HUES6 (cell line): ENCODE measurements at regions not wholly inside any gene's neighbourhood (a gene's known extent, or its start where the extent isn't known, plus 50 kb on each side); places are given as distances from the start of the nearest gene placed in this dataset.
"Not testable (repeated sequence)": the region's sequence is repeated elsewhere in the genome, so short reads cannot be mapped to it uniquely, and the experiment has no call there.

Experiments
- H3K27ac ChIP-seq: 2 replicates; pipeline ENCODE4 v1.7.0; 2013; ENCODE audit warnings: low read depth, mild to moderate bottlenecking, low read length, inconsistent platforms
- H3K27me3 ChIP-seq: 2 replicates; pipeline ENCODE4 v1.6.1; 2013; ENCODE audit warnings: low read length; ENCODE audit not compliant: control insufficient read depth, insufficient read depth
- H3K36me3 ChIP-seq: 2 replicates; pipeline ENCODE4 v1.6.1; 2013; ENCODE audit warnings: low read length; ENCODE audit not compliant: control insufficient read depth, insufficient read depth
- H3K4me1 ChIP-seq: 2 replicates; pipeline ENCODE4 v1.6.1; 2013; ENCODE audit warnings: low read length; ENCODE audit not compliant: control insufficient read depth, insufficient read depth
- H3K4me3 ChIP-seq: 2 replicates; pipeline ENCODE4 v1.5.1; 2013; ENCODE audit warnings: low read depth, low read length
- H3K9ac ChIP-seq: one replicate; pipeline ENCODE4 v1.6.1; 2013; ENCODE audit warnings: mild to moderate bottlenecking, low read length
- H3K9me3 ChIP-seq: 2 replicates; pipeline ENCODE4 v1.6.1; 2013; ENCODE audit warnings: low read depth, low read length; ENCODE audit not compliant: control insufficient read depth, insufficient read depth

DNA sequence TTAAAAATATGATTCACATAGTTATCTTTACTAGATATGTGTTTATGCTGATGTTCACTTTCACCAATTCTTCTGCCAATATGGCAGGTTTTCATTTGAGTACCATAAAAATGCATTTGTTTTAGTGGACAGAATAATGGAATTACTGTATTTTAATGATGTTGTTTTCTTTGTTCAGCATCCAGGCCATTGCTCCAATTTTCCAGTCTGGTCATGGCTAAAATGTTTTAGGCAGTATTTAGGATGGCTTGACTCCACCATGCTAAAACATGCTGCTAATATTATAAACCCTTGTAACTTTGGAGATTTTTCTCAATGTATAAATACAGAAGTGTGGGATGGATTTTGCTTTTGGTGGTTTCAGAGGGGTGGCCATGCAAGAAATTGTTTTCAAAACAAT lies 273.0 kb upstream of the RPS23 start:
- no peaks in the 10 kb centered on the region for H3K27me3 ChIP-seq
- H3K9ac ChIP-seq, result no peak overlapping the region
- no peaks in the 10 kb centered on the region; the same call in 1 of the 2 replicates for H3K4me1 ChIP-seq
- H3K4me3 ChIP-seq, result no peak overlapping the region
- H3K36me3 ChIP-seq, result no peaks in the 10 kb centered on the region
- H3K27ac ChIP-seq, result no peak overlapping the region
- H3K9me3 ChIP-seq, result no peaks in the 10 kb centered on the region

DNA sequence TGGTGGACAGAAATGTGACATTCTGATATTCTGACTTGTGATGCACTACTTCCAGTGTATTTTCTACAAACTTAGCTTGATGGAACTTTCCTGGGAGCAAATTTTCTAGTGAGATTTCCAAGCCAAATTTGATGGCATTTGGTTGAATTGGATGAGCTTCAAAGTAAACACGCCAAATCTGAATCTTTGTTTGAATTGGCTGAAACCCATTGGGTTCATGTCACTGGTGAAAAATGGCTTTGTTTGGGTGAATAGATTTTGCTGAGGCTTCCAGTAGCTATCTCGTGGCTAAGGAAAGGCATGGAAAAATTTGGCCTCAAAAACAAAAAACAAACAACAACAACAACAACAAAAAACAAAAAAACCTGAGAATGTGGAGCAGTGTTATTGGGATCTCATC lies 271.1 kb upstream of the RPS23 start:
- H3K4me3 ChIP-seq, result no peak overlapping the region

DNA sequence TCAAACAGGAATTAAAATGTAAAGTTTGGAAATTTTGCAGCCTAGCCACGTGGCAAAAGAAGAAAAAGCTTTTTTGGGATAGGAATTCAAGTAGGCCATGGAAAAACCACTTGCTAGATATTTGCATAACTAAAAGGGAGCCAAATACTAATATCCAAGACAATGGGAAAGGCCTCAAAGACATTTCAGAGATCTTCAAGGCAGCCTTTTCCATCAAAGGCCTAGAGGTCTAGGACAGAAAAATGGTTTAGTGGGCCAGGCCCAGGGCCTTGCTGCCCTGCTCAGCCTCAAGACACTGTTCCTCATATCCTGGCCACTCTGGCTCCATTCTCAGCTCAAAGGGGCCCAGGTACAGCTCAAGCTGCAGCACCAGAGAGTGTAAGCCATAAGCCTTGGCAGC lies 265.9 kb upstream of the RPS23 start:
- H3K36me3 ChIP-seq, result no peaks in the 10 kb centered on the region; the same call in none of the 2 replicates
- H3K9me3 ChIP-seq, result peaks cover 20% of the 10 kb centered on the region
- H3K9ac ChIP-seq, result no peak overlapping the region
- H3K27ac ChIP-seq, result no peak overlapping the region
- no peak overlapping the region for H3K4me3 ChIP-seq
- no peaks in the 10 kb centered on the region for H3K27me3 ChIP-seq
- H3K4me1 ChIP-seq, result peaks cover 4% of the 10 kb centered on the region; the same call in 1 of the 2 replicates

More for the DNA sequence above, 271.1 kb upstream of the RPS23 start:
- no peaks in the 10 kb centered on the region for H3K27me3 ChIP-seq
- no peak overlapping the region for H3K27ac ChIP-seq
- no peaks in the 10 kb centered on the region; the same call in 1 of the 2 replicates for H3K36me3 ChIP-seq
- peaks cover 2% of the 10 kb centered on the region; the same call in 1 of the 2 replicates for H3K4me1 ChIP-seq
- H3K9ac ChIP-seq, result no peak overlapping the region
- H3K9me3 ChIP-seq, result peaks cover 5% of the 10 kb centered on the region

DNA sequence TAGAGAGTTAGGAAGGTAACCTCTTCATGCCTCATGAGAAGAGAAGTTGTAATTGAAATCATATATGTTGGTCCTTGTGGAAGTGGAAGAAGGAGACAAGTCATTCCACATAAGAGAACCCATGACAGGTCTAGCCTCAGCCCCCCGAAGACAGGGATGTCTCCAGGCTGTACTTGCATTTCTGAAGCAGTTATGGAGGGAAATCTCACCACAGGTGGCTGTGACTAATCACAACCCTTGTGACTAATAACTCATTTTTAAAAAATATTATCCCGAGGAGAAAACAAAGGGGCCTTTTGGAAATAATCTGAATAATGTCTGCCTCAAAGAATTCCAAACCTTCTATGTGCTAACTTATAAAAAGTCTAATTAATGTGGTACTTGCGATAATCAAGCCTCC lies 262.1 kb upstream of the RPS23 start:
- Histone ChIP-seq H3K4me3 (no peak overlapping the region), H3K9ac (no peak overlapping the region), H3K27ac (no peak overlapping the region), H3K4me1 (peaks cover 4% of the 10 kb centered on the region; the same call in 1 of the 2 replicates), H3K36me3 (no peaks in the 10 kb centered on the region; the same call in none of the 2 replicates), H3K9me3 (peaks cover 20% of the 10 kb centered on the region), H3K27me3 (no peaks in the 10 kb centered on the region)

- Histone ChIP-seq H3K4me3 (no peak overlapping the region), H3K9me3 (peaks cover 9% of the 10 kb centered on the region), H3K36me3 (no peaks in the 10 kb centered on the region), H3K27ac (no peak overlapping the region), H3K4me1 (no peaks in the 10 kb centered on the region), H3K27me3 (no peaks in the 10 kb centered on the region), H3K9ac (no peak overlapping the region)
Observed at GRCh38 chr5:82538339-82539034, 260.3 kb upstream of the RPS23 start.

GRCh38 chr5:82537687-82538306 lies 259.6 kb upstream of the RPS23 start:
- Histone ChIP-seq H3K27me3 (no peaks in the 10 kb centered on the region), H3K9ac (no peak overlapping the region), H3K9me3 (peaks cover 9% of the 10 kb centered on the region), H3K27ac (no peak overlapping the region), H3K36me3 (no peaks in the 10 kb centered on the region), H3K4me3 (no peak overlapping the region), H3K4me1 (no peaks in the 10 kb centered on the region)

- Histone ChIP-seq H3K4me1 (no peaks in the 10 kb centered on the region), H3K9me3 (peaks cover 32% of the 10 kb centered on the region), H3K27me3 (no peaks in the 10 kb centered on the region), H3K36me3 (no peaks in the 10 kb centered on the region), H3K27ac (no peak overlapping the region), H3K9ac (no peak overlapping the region), H3K4me3 (no peak overlapping the region)
Observed at GRCh38 chr5:82534986-82535385, 256.8 kb upstream of the RPS23 start.

- H3K4me3 ChIP-seq, H3K27me3 ChIP-seq, H3K4me1 ChIP-seq, H3K36me3 ChIP-seq, H3K9ac ChIP-seq, H3K27ac ChIP-seq: not testable (repeated sequence)
- peaks cover 37% of the 10 kb centered on the region for H3K9me3 ChIP-seq
Observed at GRCh38 chr5:82532075-82532474, 253.9 kb upstream of the RPS23 start.

- Histone ChIP-seq H3K4me1 (peaks cover 11% of the 10 kb centered on the region; the same call in 1 of the 2 replicates), H3K27me3 (no peaks in the 10 kb centered on the region), H3K9ac (no peak overlapping the region), H3K36me3 (no peaks in the 10 kb centered on the region), H3K27ac (no peak overlapping the region), H3K9me3 (peaks cover 16% of the 10 kb centered on the region), H3K4me3 (no peak overlapping the region)
Observed at GRCh38 chr5:82526540-82526939, 248.4 kb upstream of the RPS23 start.

- no peak overlapping the region for H3K27ac ChIP-seq
- H3K27me3 ChIP-seq, result no peaks in the 10 kb centered on the region
- H3K9me3 ChIP-seq, result peaks cover 8% of the 10 kb centered on the region
- H3K4me1 ChIP-seq, result peaks cover 11% of the 10 kb centered on the region; the same call in 1 of the 2 replicates
- no peak overlapping the region for H3K4me3 ChIP-seq
- H3K9ac ChIP-seq, result no peak overlapping the region
- no peaks in the 10 kb centered on the region for H3K36me3 ChIP-seq
Observed at GRCh38 chr5:82525626-82526025, 247.5 kb upstream of the RPS23 start.

DNA sequence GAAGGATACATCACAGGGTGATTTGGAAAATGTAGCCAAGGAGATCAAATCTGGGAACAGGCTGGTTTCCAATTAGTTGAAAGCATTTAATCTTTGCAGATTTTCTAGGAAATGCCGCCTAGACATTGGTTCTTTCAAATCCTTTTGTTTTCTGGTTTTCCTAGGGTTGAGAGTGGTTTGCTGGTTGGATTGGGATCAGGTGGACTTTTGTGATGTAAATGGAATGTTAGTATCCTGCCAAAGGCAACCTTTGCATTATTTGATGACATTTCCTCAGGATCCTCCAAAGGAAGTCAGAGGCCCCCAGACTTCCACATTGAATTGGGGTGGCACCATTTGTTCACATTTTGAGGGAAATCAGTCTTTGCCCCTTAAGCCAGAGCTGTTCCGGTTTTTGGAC lies 245.5 kb upstream of the RPS23 start:
- Histone ChIP-seq H3K4me1 (peaks cover 11% of the 10 kb centered on the region; the same call in 1 of the 2 replicates), H3K9ac (no peak overlapping the region), H3K4me3 (no peak overlapping the region), H3K9me3 (peaks cover 5% of the 10 kb centered on the region; the same call in 1 of the 2 replicates), H3K27me3 (no peaks in the 10 kb centered on the region), H3K27ac (no peak overlapping the region), H3K36me3 (no peaks in the 10 kb centered on the region)
